ENCODE measurements at regions not wholly inside any gene's neighbourhood (a gene's known extent, or its start where the extent isn't known, plus 50 kb on each side); places are given as distances from the start of the nearest gene placed in this dataset.
"Not testable (repeated sequence)": the region's sequence is repeated elsewhere in the genome, so short reads cannot be mapped to it uniquely, and the experiment has no call there.

GRCh38 chr1:172781513-172782140 lies 122.7 kb downstream of the FASLG start:
- Mint-ChIP-seq H3K4me3 (no peak overlapping the region), H3K27me3 (no peaks in the 10 kb centered on the region), H3K36me3 (no peaks in the 10 kb centered on the region), H3K27ac (no peak overlapping the region), H3K4me1 (peaks cover 15 to 23% (median 22%) of the 10 kb centered on the region in 3 donors), H3K9me3 (peaks cover 0 to 3% (median 0%) of the 10 kb centered on the region in 5 donors)
- Histone ChIP-seq H3K9me3 (ENCODE audit: low read length) (no peaks in the 10 kb centered on the region), H3K36me3 (ENCODE audit: insufficient read depth, low read length) (no peaks in the 10 kb centered on the region), H3K27ac (ENCODE audit: low read depth, low read length) (no peak overlapping the region), H3K4me1 (ENCODE audit: insufficient read depth, low read length) (no peaks in the 10 kb centered on the region), H3K27me3 (ENCODE audit: insufficient read depth, low read length, poor library complexity, severe bottlenecking) (no peaks in the 10 kb centered on the region), H3K4me3 (ENCODE audit: low read length) (no peak overlapping the region)
- no peak for DNase-seq
- ChIA-PET POLR2A (no interaction called here), CTCF (interaction anchor here (4.0 kb wide), 1 partner anchor 420 kb away, joined by 29 read pairs; no protein-coding TSS in a partner anchor)

GRCh38 chr1:172789840-172790239 lies 130.9 kb downstream of the FASLG start:
- ChIA-PET POLR2A (no interaction called here), CTCF (interaction anchor here (1.2 kb wide), 1 partner anchor 44 kb away, joined by 3 read pairs; no protein-coding TSS in a partner anchor)
- Mint-ChIP-seq H3K4me1 (peaks cover 0 to 7% (median 0%) of the 10 kb centered on the region in 3 donors), H3K4me3 (no peak overlapping the region), H3K27ac (peak overlapping the region in 1 of 8 donors; percentile 10), H3K27me3 (peaks cover 0 to 2% of the 10 kb centered on the region in 2 donors), H3K9me3 (no peaks in the 10 kb centered on the region), H3K36me3 (no peaks in the 10 kb centered on the region)
- no peak for DNase-seq
- no peaks in the 10 kb centered on the region for H3K27me3 ChIP-seq (ENCODE audit: insufficient read depth, low read length, poor library complexity, severe bottlenecking)
- no peak overlapping the region for H3K4me3 ChIP-seq (ENCODE audit: low read length)
- H3K27ac ChIP-seq (ENCODE audit: low read depth, low read length), result no peak overlapping the region
- no peaks in the 10 kb centered on the region for H3K9me3 ChIP-seq (ENCODE audit: low read length)
- H3K36me3 ChIP-seq (ENCODE audit: insufficient read depth, low read length), result no peaks in the 10 kb centered on the region
- H3K4me1 ChIP-seq (ENCODE audit: insufficient read depth, low read length), result no peaks in the 10 kb centered on the region

GRCh38 chr1:172790245-172790644 lies 131.3 kb downstream of the FASLG start:
- H3K4me3 ChIP-seq (ENCODE audit: low read length), result no peak overlapping the region
- H3K27ac Mint-ChIP-seq, result no peak overlapping the region
- no peaks in the 10 kb centered on the region for H3K27me3 ChIP-seq (ENCODE audit: insufficient read depth, low read length, poor library complexity, severe bottlenecking)
- H3K9me3 Mint-ChIP-seq, result no peaks in the 10 kb centered on the region
- no peak for DNase-seq
- no peaks in the 10 kb centered on the region for H3K9me3 ChIP-seq (ENCODE audit: low read length)
- H3K36me3 Mint-ChIP-seq, result no peaks in the 10 kb centered on the region
- H3K4me1 Mint-ChIP-seq, result peaks cover 0 to 7% (median 0%) of the 10 kb centered on the region in 3 donors
- no peak overlapping the region for H3K4me3 Mint-ChIP-seq
- CTCF ChIA-PET, result interaction anchor here (1.2 kb wide), 1 partner anchor 45 kb away, joined by 3 read pairs; no protein-coding TSS in a partner anchor
- no peaks in the 10 kb centered on the region for H3K36me3 ChIP-seq (ENCODE audit: insufficient read depth, low read length)
- POLR2A ChIA-PET, result no interaction called here
- no peak overlapping the region for H3K27ac ChIP-seq (ENCODE audit: low read depth, low read length)
- H3K27me3 Mint-ChIP-seq, result peaks cover 0 to 4% of the 10 kb centered on the region in 2 donors
- no peaks in the 10 kb centered on the region for H3K4me1 ChIP-seq (ENCODE audit: insufficient read depth, low read length)

- H3K4me3 ChIP-seq (ENCODE audit: low read length), result no peak overlapping the region
- CTCF ChIA-PET, result no interaction called here
Measured at GRCh38 chr1:172793823-172794222, 134.9 kb downstream of the FASLG start.

GRCh38 chr1:172795741-172796140 lies 136.8 kb downstream of the FASLG start:
- Histone ChIP-seq H3K27me3 (ENCODE audit: insufficient read depth, low read length, poor library complexity, severe bottlenecking) (no peaks in the 10 kb centered on the region), H3K4me1 (ENCODE audit: insufficient read depth, low read length) (no peaks in the 10 kb centered on the region), H3K27ac (ENCODE audit: low read depth, low read length) (no peak overlapping the region), H3K9me3 (ENCODE audit: low read length) (no peaks in the 10 kb centered on the region), H3K36me3 (ENCODE audit: insufficient read depth, low read length) (no peaks in the 10 kb centered on the region), H3K4me3 (ENCODE audit: low read length) (no peak overlapping the region)
- Mint-ChIP-seq H3K27me3 (peaks cover 0 to 7% of the 10 kb centered on the region in 2 donors), H3K27ac (no peak overlapping the region), H3K36me3 (peaks cover 0 to 7% (median 0%) of the 10 kb centered on the region in 3 donors), H3K4me3 (no peak overlapping the region), H3K9me3 (no peaks in the 10 kb centered on the region), H3K4me1 (no peaks in the 10 kb centered on the region)
- POLR2A ChIA-PET, result no interaction called here
- no peak for DNase-seq
- CTCF ChIA-PET, result no interaction called here

More at GRCh38 chr1:172793823-172794222, 134.9 kb downstream of the FASLG start:
- POLR2A ChIA-PET, result interaction anchor here (0.6 kb wide), 1 partner anchor 167 kb away, joined by 6 read pairs; no protein-coding TSS in a partner anchor
- Mint-ChIP-seq H3K36me3 (peaks cover 0 to 5% (median 0%) of the 10 kb centered on the region in 3 donors), H3K4me3 (no peak overlapping the region), H3K27ac (no peak overlapping the region), H3K27me3 (peaks cover 0 to 5% of the 10 kb centered on the region in 2 donors), H3K4me1 (peaks cover 0 to 7% (median 0%) of the 10 kb centered on the region in 3 donors), H3K9me3 (no peaks in the 10 kb centered on the region)
- H3K36me3 ChIP-seq (ENCODE audit: insufficient read depth, low read length), result no peaks in the 10 kb centered on the region
- DNase-seq, result no peak
- H3K4me1 ChIP-seq (ENCODE audit: insufficient read depth, low read length), result no peaks in the 10 kb centered on the region
- H3K27ac ChIP-seq (ENCODE audit: low read depth, low read length), result no peak overlapping the region
- H3K9me3 ChIP-seq (ENCODE audit: low read length), result no peaks in the 10 kb centered on the region
- no peaks in the 10 kb centered on the region for H3K27me3 ChIP-seq (ENCODE audit: insufficient read depth, low read length, poor library complexity, severe bottlenecking)

- H3K27me3 Mint-ChIP-seq; H3K4me3 Mint-ChIP-seq; H3K27ac ChIP-seq (ENCODE audit: low read depth, low read length); H3K9me3 ChIP-seq (ENCODE audit: low read length); H3K4me1 ChIP-seq (ENCODE audit: insufficient read depth, low read length); H3K27ac Mint-ChIP-seq; DNase-seq; CTCF ChIA-PET; H3K4me1 Mint-ChIP-seq; H3K4me3 ChIP-seq (ENCODE audit: low read length); H3K36me3 ChIP-seq (ENCODE audit: insufficient read depth, low read length); POLR2A ChIA-PET; H3K27me3 ChIP-seq (ENCODE audit: insufficient read depth, low read length, poor library complexity, severe bottlenecking): not testable (repeated sequence)
- Mint-ChIP-seq H3K9me3 (peaks cover 0 to 13% (median 8%) of the 10 kb centered on the region in 5 donors), H3K36me3 (peaks cover 0 to 24% (median 2%) of the 10 kb centered on the region in 3 donors)
Measured at GRCh38 chr1:172799804-172800203, 140.9 kb downstream of the FASLG start.

- Mint-ChIP-seq H3K36me3 (peaks cover 0 to 19% (median 2%) of the 10 kb centered on the region in 3 donors), H3K9me3 (peaks cover 0 to 22% (median 11%) of the 10 kb centered on the region in 5 donors), H3K27ac (peak overlapping the region in 2 of 8 donors; percentile 5 to 11), H3K4me1 (no peaks in the 10 kb centered on the region), H3K4me3 (no peak overlapping the region), H3K27me3 (peaks cover 0 to 5% of the 10 kb centered on the region in 2 donors)
- ChIA-PET POLR2A (no interaction called here), CTCF (no interaction called here)
- DNase-seq, result no peak
- no peaks in the 10 kb centered on the region for H3K9me3 ChIP-seq (ENCODE audit: low read length)
- no peak overlapping the region for H3K27ac ChIP-seq (ENCODE audit: low read depth, low read length)
- no peaks in the 10 kb centered on the region for H3K36me3 ChIP-seq (ENCODE audit: insufficient read depth, low read length)
- no peak overlapping the region for H3K4me3 ChIP-seq (ENCODE audit: low read length)
- H3K27me3 ChIP-seq (ENCODE audit: insufficient read depth, low read length, poor library complexity, severe bottlenecking), result no peaks in the 10 kb centered on the region
- H3K4me1 ChIP-seq (ENCODE audit: insufficient read depth, low read length), result no peaks in the 10 kb centered on the region
Measured at GRCh38 chr1:172801771-172802322, 142.9 kb downstream of the FASLG start.

- H3K27me3 Mint-ChIP-seq, result peaks cover 0 to under 1% of the 10 kb centered on the region in 2 donors
- no peak overlapping the region for H3K27ac Mint-ChIP-seq
- Histone ChIP-seq H3K9me3 (ENCODE audit: low read length) (no peaks in the 10 kb centered on the region), H3K27ac (ENCODE audit: low read depth, low read length) (no peak overlapping the region), H3K4me3 (ENCODE audit: low read length) (no peak overlapping the region), H3K36me3 (ENCODE audit: insufficient read depth, low read length) (no peaks in the 10 kb centered on the region), H3K27me3 (ENCODE audit: insufficient read depth, low read length, poor library complexity, severe bottlenecking) (no peaks in the 10 kb centered on the region), H3K4me1 (ENCODE audit: insufficient read depth, low read length) (no peaks in the 10 kb centered on the region)
- no peaks in the 10 kb centered on the region for H3K4me1 Mint-ChIP-seq
- H3K36me3 Mint-ChIP-seq, result peaks cover 0 to 13% (median under 1%) of the 10 kb centered on the region in 3 donors
- H3K9me3 Mint-ChIP-seq, result peaks cover 0 to 9% (median 7%) of the 10 kb centered on the region in 5 donors
- POLR2A ChIA-PET, result no interaction called here
- no peak for DNase-seq
- CTCF ChIA-PET, result no interaction called here
- H3K4me3 Mint-ChIP-seq, result no peak overlapping the region
Measured at GRCh38 chr1:172809750-172810149, 150.8 kb downstream of the FASLG start.

Data from CD8-positive, alpha-beta memory T cell (primary cell).